Jurkat, Clone E6-1 (cell line): ENCODE measurements at regions not wholly inside any gene's neighbourhood (a gene's known extent, or its start where the extent isn't known, plus 50 kb on each side); places are given as distances from the start of the nearest gene placed in this dataset.
"Not testable (repeated sequence)": the region's sequence is repeated elsewhere in the genome, so short reads cannot be mapped to it uniquely, and the experiment has no call there.

Source experiments
- DNase-seq: peaks from one replicate; pipeline ENCODE4 v3.0.0-alpha.2; 2011; ENCODE audit warnings: low read depth, low spot score
- H3K4me3 ChIP-seq: 2 replicates; pipeline ENCODE4 v1.5.1; 2011; ENCODE audit warnings: mild to moderate bottlenecking, low read length, control low read depth, moderate library complexity

DNA sequence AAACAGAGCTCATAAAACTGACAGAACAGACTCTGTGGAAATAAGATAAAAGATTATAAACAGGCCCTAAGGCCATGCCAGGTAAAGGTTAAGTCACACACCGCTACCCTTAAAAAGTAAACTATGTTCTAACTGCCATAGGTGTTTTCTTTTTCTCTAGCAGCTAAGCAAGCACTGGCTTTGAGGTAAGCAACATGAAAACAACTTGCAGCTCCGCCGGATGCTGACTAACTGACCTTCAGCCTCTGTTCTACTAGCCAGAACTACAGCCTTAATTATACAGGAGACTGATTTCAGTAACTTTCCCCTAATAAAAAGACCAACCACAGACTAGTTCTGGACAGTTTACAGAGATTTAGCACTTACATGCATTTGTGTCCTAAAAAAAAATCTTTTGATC is 708.3 kb downstream of the CCSER2 start:
- DNase-seq = no peak
- no peak overlapping the region for H3K4me3 ChIP-seq

DNA sequence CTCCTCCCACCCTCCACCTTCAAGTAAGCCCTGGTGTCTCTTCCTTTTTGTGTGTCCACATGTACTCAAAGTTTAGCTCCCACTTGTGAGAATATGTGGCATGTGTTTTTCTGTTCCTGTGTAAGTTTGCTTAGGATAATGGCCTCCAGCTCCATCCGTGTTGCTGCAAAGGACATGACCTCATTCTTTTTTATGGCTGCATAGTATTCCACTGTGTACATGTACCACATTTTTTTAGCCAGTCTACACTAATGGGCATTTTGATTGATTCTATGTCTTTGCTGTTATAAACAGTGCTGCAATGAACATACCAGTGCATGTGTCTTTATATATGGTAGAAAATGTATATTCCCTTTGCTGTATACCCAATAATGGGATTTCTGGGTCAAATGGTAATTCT is 710.9 kb downstream of the CCSER2 start:
- H3K4me3 ChIP-seq = no peak overlapping the region
- no peak for DNase-seq

DNA sequence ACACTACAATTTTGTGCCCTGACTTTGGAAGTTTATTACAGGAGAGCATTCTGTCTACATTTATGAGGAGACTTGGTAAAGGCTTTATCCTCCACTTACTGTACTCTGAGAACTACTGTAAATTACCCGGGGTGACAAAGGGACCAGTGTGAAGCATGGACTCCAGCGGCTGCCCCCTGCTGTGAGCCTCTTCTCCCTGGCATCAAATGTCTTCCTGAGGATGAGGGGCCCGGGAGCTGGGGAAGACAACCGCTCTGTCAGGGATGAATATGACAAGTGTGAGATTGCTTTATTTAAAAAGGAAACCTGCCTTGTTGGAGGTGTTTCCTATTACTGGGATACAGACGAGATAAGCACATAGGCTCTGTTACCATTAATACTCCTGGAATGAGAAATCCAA is 714.8 kb downstream of the CCSER2 start:
- no peak for DNase-seq
- no peak overlapping the region for H3K4me3 ChIP-seq

DNA sequence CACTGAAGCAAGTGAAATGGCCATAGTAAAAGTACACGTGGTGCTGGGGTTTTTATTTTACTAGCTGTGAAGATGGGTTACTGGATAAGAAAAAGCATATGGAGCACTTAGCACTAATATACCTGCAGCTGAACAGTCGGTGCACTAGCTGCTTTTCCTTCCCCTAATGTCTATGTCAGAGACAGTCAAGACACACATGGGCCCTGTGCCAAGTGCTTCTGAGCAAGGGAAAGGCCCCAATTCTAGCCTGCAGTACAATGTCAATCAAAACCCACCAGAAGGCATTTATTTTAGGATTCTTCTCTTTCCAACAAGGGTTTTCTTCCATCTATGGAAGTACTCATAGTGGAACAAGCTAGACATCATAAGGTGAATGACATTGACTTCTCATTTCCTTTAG is 716.7 kb downstream of the CCSER2 start:
- H3K4me3 ChIP-seq = no peak overlapping the region
- DNase-seq = no peak

DNA sequence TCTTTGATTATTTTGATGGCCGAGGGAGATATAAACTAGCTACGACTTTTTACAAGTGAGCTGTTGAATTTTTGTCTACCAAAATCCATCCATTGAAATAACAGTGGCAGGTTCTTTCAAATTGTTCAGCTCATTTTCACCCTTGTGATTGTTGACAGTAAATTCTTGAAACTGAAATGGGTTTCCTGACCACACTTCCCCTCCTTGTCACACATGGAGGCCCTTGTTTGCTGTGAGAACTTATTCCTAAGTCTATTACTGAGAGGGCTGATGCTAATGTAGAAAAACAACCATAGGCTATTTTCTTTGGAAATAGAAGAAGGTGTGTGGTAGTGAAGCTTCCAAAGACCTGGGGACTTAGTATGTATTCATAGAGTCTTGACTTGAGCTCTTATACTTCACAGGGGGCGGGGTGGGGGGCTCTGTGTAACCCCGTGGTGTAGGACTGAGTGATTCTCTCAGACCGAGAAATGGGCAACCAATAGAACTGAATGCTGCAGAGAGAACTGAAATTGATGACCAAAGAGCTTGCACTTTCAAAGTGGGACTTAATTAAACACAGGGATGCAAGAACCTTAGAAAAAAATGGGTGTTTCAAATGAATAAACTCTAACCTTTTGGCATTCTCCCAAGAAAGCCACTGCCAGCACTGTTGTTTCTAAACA is 718.9 kb downstream of the CCSER2 start:
- H3K4me3 ChIP-seq = no peak overlapping the region
- DNase-seq = no peak

DNA sequence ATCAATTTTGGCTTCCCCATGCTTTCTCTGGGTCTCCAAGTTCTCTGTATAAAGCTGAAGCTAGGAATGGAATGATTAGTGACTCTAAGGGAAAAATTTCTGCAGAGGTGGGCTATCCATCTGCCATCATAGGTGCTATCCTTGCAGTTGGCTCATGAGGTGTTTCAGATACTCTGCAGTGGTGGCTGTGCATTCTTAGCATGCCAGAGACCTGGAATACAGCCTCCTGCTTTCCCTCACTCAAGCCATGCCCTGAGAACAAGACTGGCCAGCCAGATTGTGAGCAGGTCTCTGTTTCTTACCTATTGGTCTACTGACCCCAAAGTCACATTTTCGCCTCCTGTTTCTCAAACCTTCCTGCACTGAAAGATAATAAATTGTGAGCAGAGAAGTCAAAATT is 719.6 kb downstream of the CCSER2 start:
- no peak overlapping the region for H3K4me3 ChIP-seq
- no peak for DNase-seq

DNA sequence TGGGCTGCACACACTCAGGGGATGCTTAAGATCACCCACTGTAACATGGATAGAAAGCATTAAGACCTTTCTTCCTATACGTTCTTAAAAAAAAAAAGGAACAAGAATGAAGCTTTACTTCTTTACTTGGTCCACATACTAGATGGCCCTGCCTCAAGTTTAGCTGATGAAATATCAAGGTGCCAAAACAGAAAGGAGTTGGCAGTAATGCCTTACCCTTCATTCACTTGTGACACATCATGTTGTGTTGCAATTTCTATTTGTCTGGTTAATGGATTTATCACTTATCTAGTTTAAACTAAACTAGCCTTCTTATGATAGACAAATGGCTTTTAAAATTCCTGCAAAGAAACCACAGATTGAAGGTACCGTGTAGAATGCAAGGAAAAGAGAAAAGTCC is 720.3 kb downstream of the CCSER2 start:
- no peak for DNase-seq
- no peak overlapping the region for H3K4me3 ChIP-seq

DNA sequence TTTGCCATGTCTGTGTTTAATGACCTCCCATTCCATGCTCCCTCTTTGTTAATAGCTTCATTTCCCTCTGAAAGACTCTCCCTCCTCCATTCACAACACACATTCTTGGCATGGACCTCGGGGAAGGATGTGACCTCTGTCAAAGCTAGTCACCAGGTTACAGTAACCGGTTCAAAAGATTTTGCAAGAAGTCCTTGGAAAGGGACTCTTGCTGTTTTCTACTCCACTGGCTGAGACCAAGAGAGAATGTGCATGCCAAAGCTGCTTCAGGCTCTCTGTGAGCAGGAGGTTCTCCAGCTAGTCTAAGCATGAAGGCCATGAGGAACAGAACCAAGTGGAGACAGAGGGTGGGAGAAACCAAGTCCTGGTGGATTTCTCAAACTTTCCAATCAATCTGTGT is 732.6 kb downstream of the CCSER2 start:
- no peak overlapping the region for H3K4me3 ChIP-seq
- no peak for DNase-seq

DNA sequence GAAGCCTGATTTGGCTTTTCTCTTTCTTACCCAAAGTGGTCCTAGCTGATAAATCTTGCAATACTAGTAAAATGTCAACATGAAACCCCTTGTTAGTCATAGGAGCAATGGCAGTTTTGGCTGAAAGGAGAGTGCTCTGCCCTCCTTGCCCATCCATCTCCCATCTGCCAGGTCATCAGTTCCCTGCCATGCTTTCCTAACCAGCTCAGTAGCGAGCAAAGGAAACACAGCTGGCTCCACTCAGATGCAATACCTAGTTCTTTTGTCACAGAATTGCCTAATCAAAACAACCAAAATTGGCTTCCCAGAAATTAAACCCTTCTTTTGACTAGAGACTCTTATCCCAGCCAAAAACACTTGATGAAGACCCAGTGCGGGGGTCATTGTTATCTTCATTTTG is 733.0 kb downstream of the CCSER2 start:
- H3K4me3 ChIP-seq = no peak overlapping the region
- no peak for DNase-seq

DNA sequence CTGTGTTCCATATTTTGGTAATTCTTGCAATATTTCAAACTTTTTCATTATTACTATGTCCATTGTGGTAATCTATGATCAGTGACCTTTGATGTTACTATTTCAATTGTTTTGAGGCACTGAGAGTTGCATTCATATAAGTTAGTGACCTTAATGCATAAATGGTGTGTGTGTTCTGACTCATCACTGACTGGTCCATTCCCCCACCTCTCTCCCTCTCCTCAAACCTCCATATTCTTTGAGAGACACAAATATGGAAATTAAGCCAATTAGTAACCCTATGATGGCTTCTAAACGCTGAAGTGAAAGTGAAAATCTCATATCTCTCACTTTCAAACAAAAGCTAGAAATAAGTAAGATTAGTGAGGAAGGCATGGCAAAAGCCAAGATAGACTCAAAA is 739.6 kb downstream of the CCSER2 start:
- no peak for DNase-seq

DNA sequence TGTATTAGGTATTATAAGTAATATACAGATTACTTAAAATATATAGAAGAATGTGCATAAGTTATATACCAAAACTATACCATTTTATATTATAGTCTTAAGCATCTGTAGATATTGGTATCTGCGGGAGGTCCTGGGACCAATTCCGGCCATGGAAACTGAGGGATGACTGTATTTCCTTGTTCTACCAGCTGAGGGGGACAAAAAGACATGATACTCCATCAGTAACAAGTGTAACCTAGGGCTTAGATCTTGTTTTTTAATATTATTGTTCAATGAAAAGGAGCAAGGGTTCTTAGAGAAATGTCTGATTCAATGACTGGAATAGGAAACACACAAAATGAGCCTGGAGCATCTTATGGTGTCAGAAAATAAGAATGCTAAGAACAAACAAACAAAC is 752.5 kb downstream of the CCSER2 start:
- no peak for DNase-seq

More for the DNA sequence above, 739.6 kb downstream of the CCSER2 start:
- H3K4me3 ChIP-seq = no peak overlapping the region

DNA sequence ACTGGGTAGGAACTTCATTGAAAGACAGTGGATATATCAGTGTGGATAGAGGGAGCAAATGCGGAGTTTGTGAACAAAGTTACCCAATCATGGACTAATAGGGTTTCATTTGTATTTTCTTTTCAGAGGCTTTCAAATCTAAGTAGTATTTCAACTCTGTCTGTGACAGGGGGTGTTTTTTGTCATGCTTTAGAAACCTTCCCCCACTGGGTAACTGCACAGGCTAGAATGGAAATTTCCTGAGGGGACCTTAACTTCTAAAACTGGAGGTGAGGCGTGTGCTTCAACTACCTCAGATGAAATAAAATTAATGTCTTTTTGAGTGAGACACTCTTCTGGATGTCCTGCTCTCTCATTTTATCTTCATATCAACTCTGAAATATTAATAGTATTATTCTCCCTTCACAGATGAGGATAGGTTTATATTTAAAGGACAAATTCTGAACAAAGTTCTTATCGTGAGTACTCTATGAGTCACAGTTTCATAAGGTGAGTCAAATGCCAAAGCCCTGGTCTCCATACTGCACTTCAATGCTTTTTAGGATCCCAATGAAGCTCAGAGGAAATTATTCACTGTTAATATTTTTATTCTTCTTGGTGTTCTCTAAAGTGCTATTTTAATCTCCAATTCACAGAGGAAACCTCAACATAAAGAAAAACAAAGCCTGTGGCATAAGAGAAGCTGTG is 770.6 kb downstream of the CCSER2 start:
- DNase-seq = no peak
- H3K4me3 ChIP-seq = no peak overlapping the region

More for the DNA sequence above, 752.5 kb downstream of the CCSER2 start:
- no peak overlapping the region for H3K4me3 ChIP-seq

DNA sequence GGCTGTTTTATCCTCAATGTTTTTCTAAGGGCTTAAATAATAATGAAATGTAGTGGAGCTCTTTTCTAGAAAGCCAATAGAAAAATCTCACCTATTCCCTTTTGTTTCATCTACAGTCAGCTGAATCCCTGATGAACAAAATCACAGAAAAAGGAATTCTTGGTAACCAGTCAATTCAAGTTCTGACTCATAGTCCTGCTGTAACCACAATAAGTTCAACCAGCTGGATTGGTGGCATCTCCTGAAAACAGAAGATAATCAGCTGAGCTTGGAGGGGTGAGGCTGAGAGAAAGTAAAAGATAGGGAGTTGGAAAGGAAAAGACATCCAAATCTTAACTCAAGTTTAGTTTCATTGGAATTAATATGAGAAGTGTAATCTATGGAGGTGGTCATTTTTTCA is 772.1 kb downstream of the CCSER2 start:
- no peak for DNase-seq
- no peak overlapping the region for H3K4me3 ChIP-seq

DNA sequence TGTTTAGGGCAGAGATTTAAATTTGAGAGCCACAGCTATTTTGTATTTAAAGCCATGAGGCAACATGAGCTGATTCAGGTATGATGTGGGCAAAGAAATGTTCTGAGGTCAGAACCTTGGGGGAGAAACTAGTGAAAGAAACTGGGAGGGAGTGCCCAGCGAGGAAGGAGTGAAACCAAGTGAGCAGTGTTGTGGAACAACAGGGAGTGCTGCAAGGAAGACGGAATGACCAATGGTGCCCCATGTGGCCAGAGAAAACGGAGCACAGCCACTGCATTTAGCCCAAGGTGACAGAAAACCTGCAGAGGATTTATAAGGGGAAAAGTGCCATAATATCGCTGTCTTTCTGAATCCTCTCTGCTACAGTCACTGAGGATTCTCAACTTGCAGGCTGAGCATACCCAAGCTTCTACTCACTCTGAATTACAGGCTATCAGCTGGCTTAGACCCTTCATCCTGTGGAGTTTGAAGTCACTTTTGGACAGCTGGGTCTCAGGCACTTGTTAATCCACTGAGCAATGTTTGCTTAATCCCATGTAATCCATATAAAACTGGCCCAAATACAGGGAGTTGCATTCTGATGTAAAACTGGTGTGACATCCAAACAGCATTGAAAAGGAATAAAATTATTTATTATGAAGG is 777.3 kb downstream of the CCSER2 start:
- no peak for DNase-seq
- no peak overlapping the region for H3K4me3 ChIP-seq

DNA sequence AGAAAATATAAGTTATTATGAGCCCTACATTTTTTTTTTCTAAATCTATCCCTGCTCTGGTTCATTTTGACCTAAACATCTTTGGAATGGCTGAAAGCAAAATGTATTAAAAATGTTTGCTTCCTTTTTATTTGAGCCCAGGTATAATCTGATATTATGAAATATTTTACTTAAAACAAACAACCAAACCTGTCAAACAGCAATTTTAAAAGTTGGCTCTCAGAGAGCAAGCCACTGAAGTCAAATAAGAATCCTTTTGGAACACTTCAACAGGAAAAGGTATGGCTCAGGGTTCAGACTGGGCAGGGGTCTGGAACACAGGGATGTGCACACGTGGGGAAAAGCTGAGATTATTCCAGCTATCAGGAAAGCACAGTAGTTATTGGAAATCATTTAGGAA is 782.9 kb downstream of the CCSER2 start:
- DNase-seq = no peak
- no peak overlapping the region for H3K4me3 ChIP-seq

DNA sequence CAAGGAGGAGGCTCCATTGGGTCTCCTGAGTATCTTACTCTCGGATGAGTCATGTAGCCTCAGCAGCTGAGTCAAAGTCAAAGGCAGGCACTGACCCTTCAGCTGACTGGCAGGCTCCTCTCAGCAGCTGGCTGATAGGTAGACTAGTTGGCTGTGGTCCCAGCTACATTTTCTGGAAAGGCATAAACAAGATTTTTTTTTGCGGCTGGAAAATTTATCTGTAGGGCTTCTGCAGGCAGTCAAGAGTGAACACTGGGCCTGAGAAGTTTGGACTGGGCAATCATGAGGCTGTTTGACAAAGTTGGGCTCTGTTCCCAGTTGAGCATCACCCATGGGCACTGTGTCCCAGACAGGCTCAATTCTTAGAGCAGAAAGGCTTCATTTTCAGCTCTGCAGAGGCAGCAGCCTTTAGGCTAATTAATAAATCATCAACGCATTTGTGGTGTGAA is 796.2 kb downstream of the CCSER2 start:
- no peak overlapping the region for H3K4me3 ChIP-seq
- no peak for DNase-seq

DNA sequence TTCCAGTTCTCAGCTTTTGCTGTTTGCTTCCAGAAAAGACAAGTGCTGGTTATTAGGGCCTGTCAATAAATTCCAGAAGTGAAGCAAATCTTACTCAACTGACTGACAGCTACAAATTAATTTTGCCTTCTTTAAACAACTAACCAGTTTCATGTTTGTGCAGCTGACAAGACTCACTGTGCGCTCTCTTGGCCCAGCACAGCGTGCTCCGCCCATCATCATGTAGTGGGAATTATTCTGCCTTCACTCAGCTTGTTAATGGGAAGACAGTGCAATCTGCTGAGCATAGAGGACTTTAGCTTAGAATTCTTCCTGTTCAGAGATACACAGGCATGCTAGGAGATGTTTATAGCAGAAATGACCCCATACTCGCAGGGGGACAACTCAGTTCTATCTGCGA is 808.9 kb downstream of the CCSER2 start:
- H3K4me3 ChIP-seq = no peak overlapping the region
- no peak for DNase-seq

DNA sequence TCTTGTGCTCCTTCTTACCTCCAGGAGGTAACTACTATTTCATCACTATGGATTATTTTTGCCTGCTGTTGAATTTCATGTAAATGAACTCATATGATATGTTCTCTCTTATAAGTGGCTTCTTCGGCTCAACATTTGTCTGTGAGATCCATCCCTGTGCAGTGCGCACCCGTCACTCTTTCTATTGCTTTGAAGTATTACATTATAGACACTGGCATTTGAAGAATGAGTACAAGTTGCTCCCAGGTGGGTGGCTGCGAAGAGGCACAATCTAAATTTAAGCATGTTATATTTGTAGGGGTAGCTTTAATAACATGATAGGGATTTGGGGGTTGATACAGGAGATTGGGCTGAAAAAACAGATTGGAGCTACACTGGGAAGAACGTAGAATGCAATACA is 809.7 kb downstream of the CCSER2 start:
- DNase-seq = no peak
- no peak overlapping the region for H3K4me3 ChIP-seq

DNA sequence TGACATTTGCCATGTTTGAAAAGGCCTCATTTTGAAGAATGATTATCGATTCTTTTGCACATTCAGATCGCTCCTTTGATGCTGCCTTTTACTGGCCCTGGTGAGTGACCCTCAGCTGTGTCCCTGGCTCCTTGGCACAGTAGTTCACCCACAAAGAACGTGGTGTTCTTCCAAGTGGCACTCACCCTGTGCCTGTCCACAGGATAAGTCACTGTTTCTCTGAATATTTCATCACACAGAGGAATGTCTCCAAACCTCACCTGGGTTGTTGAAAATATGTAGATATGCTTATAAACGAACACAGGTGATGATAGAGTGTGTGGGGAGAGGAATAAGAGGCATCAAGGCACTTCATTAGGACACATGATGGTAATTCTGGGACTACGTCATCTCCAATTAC is 810.7 kb downstream of the CCSER2 start:
- no peak overlapping the region for H3K4me3 ChIP-seq
- no peak for DNase-seq

DNA sequence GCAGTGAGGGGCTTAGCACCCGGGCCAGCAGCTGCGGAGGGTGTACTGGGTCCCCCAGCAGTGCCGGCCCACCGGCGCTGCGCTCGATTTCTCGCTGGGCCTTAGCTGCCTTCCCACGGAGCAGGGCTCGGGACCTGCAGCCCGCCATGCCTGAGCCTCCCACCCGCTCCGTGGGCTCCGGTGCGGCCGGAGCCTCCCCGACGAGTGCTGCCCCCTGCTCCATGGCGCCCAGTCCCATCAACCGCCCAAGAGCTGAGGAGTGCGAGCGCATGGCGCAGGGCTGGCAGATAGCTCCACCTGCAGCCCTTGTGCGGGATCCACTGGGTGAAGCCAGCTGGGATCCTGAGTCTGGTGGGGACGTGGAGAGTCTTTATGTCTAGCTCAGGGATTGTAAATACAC is 813.1 kb downstream of the CCSER2 start:
- not testable (repeated sequence) for H3K4me3 ChIP-seq, DNase-seq

DNA sequence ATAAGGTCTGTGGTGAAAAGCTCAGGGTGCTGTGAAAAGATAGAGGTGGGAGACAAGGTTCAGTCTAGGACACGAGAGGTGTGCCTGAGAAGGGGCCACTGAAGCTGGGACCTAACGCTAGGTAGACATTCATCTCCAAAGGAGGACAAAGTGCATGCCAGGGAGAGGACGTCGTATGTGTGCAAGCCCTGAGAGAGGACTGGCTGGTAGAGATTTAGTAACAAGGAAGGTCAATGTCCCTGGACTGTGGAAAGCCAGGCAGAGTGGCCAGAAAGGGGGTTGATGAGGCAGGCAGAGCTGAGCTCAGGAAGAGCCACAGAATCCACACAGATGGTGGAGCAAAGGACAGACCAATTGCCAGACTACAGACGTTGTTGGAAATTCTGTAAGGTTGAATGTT is 817.6 kb downstream of the CCSER2 start:
- no peak for DNase-seq
- H3K4me3 ChIP-seq = no peak overlapping the region
